Spleen (tissue), 7 donors: ENCODE measurements at regions not wholly inside any gene's neighbourhood (a gene's known extent, or its start where the extent isn't known, plus 50 kb on each side); places are given as distances from the start of the nearest gene placed in this dataset.

Experiments used
- CTCF ChIP-seq, 11 experiments: fragments of 200-600 bp in 7 of 11; fragments of 450-650 bp in 4 of 11; sonication (generic) in 4 of 11; IDR thresholded peaks in 8 of 11; conservative IDR thresholded peaks in 3 of 11; 1 replicate in 7 of 11; 2 replicates in 4 of 11; pipeline versions ENCODE4 v1.4.0 to v1.8.0; 2016 to 2021; ENCODE audit warnings: antibody characterized with exemption in 11 of 11, inconsistent platforms in 4 of 11, mild to moderate bottlenecking in 1 of 11
- POLR2A ChIP-seq, 3 donors: fragments of 450-650 bp; IDR thresholded peaks; one replicate each; pipeline ENCODE4 v1.5.1; 2017; ENCODE audit warnings: antibody characterized with exemption in 3 of 3, mild to moderate bottlenecking in 1 of 3
- POLR2AphosphoS5 ChIP-seq, 3 donors: sonication (generic); formaldehyde crosslinking; IDR thresholded peaks; one replicate each; pipeline ENCODE4 v1.5.1; 2017; ENCODE audit warnings: antibody characterized with exemption in 3 of 3
- donor health status: DM: no; HTN: no; CAD: no; lungs with moderate emphysema.
- donor health status: DM: no; HTN: no; CAD: no.
- donor health status: DM: no; HTN: no; CAD: no.

- TF ChIP-seq POLR2AphosphoS5 (IDR thresholded peaks at IDR 0.05) (no peak), POLR2A (IDR thresholded peaks at IDR 0.05) (no peak), CTCF (IDR thresholded peaks at IDR 0.05 in 8 of 11, conservative IDR thresholded peaks at IDR 0.05 in 3 of 11) (no peak)
These were observed 762.8 kb upstream of the NR2F2 start for GRCh38 chr15:95567686-95568085.
